GM21619 (cell line): ENCODE measurements at regions not wholly inside any gene's neighbourhood (a gene's known extent, or its start where the extent isn't known, plus 50 kb on each side); places are given as distances from the start of the nearest gene placed in this dataset.
"Not testable (repeated sequence)": the region's sequence is repeated elsewhere in the genome, so short reads cannot be mapped to it uniquely, and the experiment has no call there.

ENCODE experiments used
- ATAC-seq: cut with Tn5 transposase; IDR thresholded peaks from one replicate; pipeline ENCODE4 v1.9.1; 2021; ENCODE audit not compliant: unreplicated experiment

DNA sequence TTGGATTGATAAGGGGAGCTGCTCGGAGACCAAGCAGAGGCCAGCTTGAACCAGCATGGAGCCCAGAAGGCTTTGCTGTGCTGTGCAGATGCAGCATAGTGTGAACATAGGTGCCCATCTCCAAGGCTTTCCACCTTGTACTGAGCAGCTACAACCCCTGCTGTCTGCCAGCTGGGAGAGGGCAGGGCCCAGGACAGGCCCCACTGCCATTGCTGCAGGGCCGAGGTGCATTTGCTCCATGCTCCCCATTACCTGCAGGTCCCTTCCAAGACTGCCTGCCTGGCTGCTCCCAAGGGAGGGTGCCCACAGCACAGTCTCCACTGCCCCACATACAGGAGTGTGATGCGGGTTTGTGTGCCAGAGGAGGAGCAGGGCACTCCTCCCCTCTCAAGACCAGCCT is 1016.0 kb upstream of the INTU start:
- no peak for ATAC-seq

DNA sequence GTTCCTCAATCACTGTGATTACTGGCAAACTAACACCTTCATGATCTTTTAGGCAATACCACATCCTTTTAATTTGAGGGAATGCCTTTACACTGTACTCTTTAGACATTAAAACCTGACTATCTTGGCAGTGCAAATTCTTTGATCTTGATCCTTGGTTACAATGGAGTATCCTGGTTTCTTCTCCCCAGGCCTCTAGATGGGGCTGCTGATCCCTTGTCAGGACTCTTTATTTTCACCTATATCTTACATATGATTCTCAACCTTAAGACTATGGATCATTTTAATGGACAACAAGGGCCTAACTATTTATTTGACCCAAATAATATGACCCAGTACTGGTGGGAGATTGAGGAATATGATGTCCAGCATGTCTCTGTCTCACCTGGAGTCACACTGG is 1005.5 kb upstream of the INTU start:
- no peak for ATAC-seq

DNA sequence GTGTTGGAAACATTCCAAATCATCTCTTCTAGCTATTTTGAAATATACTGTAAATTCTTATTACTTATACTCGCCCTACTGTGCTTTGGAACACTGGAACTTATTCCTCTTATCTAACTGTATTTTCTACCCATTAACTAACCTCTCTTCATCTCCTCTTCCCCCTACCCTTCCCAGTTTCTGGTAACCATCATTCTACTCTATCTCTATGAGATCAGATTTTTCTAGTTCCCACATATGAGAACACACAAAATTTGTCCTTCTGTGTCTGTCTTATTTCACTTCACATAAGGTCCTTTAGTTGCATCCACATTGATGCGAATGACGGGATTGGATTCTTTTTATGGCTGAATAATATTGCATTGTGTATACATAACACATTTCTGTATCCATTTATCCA is 1003.8 kb upstream of the INTU start:
- ATAC-seq = no peak

DNA sequence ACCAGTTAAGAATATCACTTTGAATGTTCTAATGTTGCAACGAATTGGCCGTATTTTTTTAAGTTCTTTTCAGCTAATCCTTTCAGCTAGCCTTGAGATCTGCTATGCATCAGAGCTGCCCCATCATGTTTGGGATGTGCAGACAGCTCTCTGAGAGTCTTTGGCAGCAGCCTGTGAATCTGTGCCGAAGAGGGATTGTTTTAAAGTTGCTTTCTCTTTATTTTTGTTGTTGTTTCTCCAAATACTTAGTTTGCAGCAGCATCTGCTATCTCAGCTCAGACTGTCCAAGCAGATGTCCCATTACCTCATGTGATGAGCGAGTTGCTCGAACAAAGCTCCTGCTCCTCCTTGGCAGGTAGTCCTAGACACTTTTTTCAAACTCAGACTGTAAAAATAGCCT is 1002.5 kb upstream of the INTU start:
- ATAC-seq = no peak

- no peak for ATAC-seq
These were observed 999.5 kb upstream of the INTU start for GRCh38 chr4:126633306-126633705.

GRCh38 chr4:126637706-126638105 is 995.1 kb upstream of the INTU start:
- no peak for ATAC-seq

DNA sequence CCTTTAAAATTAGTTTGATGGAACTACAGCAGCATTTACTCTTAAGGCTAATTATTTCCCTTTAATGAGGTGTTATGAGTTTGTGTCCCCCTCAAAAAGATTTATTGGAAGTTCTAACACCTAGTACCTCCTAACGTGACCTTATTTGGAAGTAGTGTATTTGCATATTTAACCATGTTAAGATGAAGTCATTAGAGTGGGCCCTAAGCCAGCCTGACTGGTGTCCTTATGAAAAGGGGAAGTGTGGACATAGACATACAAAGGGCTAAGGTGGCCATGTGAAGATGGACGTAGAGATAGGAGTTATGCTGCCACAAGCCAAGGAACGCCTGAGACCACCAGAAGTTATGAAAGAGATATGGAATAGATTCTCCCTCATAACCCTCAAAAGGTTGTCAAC is 985.4 kb upstream of the INTU start:
- no peak for ATAC-seq

- ATAC-seq = no peak
These were observed 984.9 kb upstream of the INTU start for GRCh38 chr4:126647756-126648397.

- ATAC-seq = no peak
These were observed 974.3 kb upstream of the INTU start for GRCh38 chr4:126658411-126658810.

- no peak for ATAC-seq
These were observed 971.6 kb upstream of the INTU start for GRCh38 chr4:126661194-126661593.

GRCh38 chr4:126664839-126665238 is 967.9 kb upstream of the INTU start:
- ATAC-seq = no peak

DNA sequence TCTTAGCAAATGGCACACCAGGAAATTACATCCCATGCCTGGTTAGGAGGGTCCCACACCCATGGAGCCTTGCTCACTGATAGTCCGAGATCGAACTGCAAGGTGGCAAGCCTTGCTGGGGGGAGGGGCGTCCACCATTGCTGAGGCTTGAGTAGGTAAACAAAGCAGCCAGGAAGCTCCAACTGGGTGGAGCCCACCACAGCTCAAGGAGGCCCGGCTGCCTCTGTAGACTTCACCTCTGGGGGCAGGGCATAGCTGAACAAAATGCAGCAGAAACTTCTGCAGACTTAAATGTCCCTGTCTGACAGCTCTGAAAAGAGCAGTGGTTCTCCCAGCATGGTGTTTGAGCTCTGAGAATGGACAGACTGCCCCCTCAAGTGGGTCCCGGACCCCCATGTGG is 962.7 kb upstream of the INTU start:
- not testable (repeated sequence) for ATAC-seq

- ATAC-seq = no peak
These were observed 954.1 kb upstream of the INTU start for GRCh38 chr4:126678618-126679017.

DNA sequence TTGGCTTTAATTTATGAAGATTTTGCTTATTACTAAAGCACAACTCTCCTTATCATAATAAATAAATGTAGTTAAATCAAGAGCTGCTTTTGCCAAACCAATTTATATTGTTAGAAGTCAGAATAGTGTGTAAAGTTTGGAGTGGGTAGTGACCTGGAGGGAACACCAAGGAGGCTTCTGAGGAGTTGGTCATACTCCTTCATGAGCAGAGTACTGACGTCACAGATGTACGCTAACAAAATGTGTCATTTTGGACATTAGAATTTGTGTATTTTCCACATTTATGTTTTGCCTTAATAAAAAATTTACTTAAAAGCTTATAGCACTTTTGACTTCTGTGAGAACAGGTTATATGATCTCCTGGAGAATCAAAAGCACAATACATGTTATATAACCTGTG is 953.5 kb upstream of the INTU start:
- no peak for ATAC-seq

DNA sequence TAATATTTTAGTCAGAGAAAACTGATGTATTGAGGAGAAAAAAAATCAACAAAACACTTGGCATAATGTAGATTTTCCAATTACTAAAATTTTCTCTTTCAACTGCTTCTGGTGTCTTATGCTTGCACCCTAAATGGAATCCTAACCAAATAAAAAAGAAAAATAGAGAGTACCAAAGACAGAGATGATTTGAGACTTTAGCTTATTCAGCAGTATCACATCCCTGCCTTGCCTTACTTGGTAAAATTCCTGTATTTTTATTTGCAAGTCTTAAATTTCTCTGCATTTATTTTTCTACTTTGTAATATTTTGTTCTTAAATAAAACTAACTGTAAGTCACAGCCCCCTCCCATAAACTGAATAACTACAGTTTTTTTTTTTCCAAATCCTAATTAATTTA is 950.5 kb upstream of the INTU start:
- ATAC-seq = no peak

GRCh38 chr4:126686491-126686890 is 946.3 kb upstream of the INTU start:
- no peak for ATAC-seq

GRCh38 chr4:126687655-126688358 is 945.0 kb upstream of the INTU start:
- ATAC-seq = no peak

GRCh38 chr4:126691797-126692196 is 941.0 kb upstream of the INTU start:
- ATAC-seq = no peak

GRCh38 chr4:126697748-126698147 is 935.0 kb upstream of the INTU start:
- no peak for ATAC-seq

GRCh38 chr4:126698224-126698623 is 934.5 kb upstream of the INTU start:
- ATAC-seq = no peak

- no peak for ATAC-seq
These were observed 931.0 kb upstream of the INTU start for GRCh38 chr4:126701756-126702155.

DNA sequence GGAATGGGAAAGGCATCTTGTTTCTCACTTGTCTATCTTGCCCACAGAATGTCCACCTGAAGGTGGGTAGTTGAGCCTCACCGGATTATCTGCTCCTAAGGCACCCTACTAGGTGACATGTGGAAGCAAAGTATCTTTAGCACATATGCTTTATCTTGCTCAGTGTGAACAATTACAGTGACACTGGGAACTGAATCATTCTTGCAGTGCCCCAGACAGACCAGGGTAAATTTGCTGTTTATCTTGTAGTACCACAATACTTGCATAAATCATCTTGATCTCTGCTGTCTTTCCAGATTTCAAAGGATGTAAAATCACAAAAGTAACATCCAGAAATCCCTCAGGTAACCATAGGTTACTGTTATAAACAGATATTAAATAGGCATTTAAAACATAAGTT is 930.0 kb upstream of the INTU start:
- no peak for ATAC-seq

DNA sequence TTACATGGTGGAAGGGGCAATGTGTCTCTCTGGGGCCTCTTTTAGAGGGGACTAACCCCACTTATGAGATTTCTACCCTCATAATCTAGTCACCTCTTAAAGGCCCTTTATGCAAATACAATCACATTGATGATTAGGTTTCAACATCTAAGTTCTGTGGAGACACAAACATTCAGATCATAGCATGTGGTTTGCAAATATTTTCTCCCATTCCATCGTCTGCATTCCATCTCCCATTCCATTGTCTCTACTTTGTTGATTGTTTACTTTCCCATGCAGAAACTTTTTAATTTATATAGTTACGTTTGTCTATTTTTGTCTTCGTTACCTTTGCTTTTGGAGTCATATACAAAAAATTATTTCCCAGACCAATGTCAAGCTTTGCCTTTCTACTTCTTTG is 927.5 kb upstream of the INTU start:
- no peak for ATAC-seq
